Inflammatory macrophage treated with lipopolysaccharide for 1 hour (primary cell): ENCODE measurements at regions not wholly inside any gene's neighbourhood (a gene's known extent, or its start where the extent isn't known, plus 50 kb on each side); places are given as distances from the start of the nearest gene placed in this dataset.
"Not testable (repeated sequence)": the region's sequence is repeated elsewhere in the genome, so short reads cannot be mapped to it uniquely, and the experiment has no call there.

Experiments
- DNase-seq, 2 donors: peaks; one replicate each; pipeline ENCODE4 v3.0.0-alpha.2; 2020 to 2022

GRCh38 chr10:42988517-42989395 is 88.1 kb upstream of the RET start:
- DNase-seq, result peak; percentile 77 to 79

GRCh38 chr10:42989481-42989921 is 87.4 kb upstream of the RET start:
- no peak for DNase-seq

DNA sequence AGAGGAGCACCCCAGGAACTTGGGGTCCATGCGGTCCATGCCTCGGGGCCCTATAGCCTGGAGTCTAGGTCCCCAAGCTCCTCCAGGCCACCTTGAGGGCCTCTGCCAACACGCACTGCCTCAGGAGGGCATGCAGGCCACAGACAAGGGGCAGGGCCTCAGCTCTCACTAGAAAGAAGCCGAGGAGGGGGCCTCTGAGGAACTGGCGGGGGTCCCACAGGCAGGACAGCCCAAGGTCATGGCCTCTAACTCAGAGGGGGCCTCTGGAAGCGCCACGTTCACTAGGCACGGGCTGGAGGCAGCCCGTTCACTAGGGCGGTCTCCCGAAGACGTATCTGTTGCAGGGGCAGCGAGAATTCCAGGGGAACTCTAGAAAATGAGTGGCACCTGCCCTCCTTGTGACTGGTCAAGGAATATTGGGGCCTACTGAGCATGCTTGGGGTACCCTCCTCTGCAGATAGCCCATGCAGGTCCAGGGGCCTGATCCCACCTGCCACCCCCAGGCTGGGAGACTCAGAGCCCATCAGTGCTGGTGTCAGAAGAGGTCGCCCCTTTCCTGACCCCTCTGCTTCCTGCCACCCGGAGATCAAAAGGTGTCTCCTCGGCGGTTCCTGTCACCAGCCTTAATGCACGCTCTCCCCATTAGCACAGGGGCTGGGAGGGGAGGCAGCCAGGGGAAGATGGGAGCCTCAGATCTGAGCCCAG is 86.7 kb upstream of the RET start:
- DNase-seq, result no peak

DNA sequence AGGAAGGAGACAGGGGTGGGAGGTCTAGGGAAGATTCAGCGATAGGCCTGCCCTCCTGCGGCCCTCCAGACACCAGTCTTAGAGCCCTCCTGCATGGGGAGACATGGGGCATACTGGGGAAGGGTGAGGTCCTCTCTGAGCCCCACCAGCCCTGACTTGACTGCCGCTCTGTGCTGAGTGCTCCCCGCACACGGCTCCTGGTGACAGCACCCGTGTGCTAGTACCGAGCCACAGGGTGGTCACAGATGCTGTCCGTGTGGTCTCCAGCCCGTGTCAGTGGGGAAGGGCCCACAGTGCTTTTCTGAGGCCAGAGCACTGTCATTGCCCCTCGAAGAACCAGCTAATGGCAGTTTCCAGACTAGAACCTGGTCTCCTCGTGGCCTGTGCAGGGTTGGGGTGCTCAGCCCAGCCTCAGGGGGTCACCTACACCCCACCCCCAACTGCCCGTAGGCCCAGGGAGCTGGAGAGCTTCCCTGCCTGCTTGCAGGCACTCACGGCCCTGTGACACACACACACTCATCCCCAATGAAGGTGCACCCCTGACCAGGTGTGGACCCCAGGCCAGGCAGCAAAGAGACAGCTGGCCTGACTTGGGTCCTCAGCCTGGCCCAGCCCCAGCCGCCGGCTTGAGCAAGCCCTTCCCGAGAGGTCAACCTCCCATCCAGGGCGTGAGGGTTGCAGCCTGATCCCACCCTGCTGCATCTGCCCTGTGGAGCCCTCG is 86.0 kb upstream of the RET start:
- no peak for DNase-seq

DNA sequence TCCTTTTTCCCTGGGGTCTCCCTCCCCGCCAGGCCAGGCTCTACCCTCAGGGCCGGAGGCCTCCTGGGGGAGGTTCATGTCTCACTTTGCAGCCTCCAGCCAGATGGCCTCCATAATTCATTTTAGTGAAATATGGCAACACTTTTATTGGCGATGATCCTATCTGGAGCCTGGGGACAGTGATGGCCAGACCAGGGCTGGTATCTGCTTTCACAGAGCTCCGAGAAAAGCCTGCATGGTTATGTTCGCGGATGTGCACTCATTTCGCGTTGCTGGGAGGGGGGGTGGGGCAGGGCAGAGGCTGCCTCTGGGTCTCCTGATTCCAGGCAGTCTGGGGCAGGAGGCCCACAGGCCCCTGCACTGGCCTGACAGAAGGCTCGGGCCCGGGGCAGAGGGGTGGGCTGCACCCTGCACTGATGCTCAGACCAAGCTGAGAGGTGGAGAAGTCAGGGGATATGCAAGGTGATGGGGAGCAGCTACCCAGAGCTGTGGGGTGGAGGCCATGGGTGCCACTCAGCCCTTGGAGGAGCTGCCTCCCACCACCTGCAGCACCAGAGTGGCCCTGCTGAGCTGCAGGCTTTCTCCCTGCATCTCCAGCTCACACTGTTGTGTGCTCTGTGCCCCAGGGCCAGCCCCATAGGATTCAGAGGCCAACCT is 85.3 kb upstream of the RET start:
- DNase-seq, result no peak

DNA sequence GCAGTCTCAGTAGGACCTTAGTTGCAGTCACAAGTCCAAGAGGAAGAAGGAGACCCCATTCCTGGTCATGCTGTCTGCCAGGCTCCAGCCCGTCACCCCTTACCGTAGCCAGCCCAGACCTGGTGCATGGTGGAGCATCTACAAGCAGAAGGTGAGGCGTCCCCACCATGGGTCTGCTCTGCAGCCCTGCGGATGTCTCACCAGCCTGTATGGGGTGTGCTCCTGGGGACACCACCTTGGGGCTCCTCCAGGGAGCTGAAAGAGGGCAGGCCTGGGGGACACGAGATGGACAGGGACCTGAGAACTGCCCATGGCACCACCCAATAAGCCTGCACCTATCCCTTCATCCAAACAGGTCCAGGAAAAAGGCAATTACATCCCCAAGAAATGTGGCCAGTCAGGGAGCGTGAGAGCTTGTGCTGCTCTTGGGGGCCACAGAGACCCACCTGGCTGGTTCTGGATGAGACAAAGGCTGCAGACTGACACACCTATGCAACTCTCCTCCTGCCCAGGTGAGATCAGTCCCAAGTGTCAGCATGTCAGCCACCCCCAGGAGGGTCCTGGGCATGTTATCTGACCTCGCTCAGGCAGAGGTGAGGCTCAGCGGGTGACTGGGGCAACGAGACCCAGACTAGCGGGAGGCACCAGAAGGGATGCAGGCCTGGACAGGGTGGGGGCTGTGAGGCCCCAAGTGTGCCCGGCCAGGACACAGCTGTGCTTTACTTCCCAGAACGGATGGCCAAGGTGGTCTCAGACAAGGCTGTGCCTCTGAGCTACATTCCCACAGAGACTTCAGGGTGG is 84.5 kb upstream of the RET start:
- no peak for DNase-seq

GRCh38 chr10:42992957-42993390 is 83.9 kb upstream of the RET start:
- no peak for DNase-seq

GRCh38 chr10:42994909-42995308 is 82.0 kb upstream of the RET start:
- DNase-seq, result not testable (repeated sequence)

DNA sequence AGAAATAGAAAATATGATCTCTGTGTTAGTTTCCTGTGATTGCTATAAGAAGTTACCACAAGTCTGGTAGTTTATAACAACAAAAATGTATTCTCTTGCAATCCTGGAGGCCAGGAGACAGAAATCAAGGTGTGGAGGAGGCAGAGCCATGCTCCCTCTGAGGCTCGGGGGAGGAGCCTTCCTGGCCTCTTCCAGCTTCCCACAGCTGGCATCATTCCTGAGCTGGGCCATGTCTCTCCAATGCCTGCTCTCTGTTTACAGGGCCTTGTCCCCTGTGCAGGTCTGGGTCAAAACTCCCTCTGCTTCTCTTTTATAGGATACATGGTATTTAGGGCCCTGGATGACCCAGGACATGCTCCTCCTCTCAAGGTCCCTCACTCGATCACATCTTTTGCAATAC is 81.3 kb upstream of the RET start:
- DNase-seq, result no peak

DNA sequence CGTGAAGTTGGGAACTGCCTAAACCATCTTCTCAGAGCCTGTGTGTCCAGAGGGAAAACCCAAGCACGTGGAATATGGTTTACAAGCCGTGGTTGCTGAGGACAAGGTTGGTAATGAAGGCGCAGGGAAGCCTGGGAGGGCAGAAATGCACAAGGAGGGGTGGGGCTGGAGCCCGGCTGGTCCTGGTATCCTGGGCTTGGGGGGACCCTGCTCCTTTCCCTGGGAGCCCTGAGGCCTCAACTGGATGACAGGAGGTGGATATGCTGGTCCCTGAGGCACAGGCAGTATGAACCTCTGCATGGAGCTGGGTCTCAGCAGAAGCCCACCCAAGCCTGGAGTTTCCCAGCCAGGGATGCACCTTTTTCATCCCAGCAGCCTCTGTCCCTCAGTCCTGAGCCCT is 80.3 kb upstream of the RET start:
- no peak for DNase-seq

DNA sequence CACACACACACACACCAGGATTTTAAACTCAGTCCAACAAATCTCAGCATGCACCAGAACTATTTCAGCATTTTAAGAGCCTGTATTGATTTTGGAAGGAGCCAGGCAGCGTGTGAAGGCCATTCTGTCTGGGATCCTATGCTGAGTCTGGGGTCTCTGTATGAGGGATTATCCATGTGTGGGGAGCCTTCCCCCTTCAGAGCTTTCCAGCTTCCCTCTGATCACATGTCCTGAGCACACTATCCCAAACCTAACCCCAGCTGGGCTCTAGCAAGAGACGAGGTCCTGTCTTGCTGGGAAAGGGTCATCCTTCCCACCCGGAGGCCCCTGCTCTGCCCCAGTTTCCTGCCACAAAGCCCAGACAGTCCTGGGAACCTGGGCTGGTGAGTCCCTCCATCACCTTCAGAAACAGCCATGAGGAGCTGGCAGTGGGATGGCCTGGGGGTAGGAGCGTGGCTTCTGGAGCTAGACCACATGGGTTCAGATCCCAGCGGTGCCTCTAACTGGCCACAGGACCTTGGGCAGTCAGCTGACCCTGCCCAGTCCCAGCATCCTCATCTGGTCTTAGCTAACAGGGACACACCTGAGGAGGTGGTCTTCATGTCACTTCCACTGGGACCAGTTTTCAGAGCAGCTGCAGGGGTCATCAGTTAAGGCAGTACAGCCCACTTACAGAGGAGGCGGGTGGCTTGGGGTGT is 79.6 kb upstream of the RET start:
- no peak for DNase-seq

DNA sequence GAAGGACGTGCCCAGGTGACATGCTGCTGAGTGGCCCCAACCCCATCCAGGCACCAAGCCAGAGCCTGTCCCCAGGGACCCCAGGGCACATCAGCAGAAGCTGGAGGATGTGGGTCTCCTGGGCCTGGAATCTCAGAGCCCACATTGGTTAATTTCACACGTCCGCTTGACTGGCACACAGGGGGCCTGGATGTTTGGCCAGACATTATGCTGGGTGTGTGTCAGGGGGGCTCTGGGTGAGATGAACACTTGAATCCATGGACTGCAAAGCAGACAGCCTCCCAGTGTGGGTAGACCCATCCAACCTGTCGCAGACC is 79.1 kb upstream of the RET start:
- DNase-seq, result no peak

DNA sequence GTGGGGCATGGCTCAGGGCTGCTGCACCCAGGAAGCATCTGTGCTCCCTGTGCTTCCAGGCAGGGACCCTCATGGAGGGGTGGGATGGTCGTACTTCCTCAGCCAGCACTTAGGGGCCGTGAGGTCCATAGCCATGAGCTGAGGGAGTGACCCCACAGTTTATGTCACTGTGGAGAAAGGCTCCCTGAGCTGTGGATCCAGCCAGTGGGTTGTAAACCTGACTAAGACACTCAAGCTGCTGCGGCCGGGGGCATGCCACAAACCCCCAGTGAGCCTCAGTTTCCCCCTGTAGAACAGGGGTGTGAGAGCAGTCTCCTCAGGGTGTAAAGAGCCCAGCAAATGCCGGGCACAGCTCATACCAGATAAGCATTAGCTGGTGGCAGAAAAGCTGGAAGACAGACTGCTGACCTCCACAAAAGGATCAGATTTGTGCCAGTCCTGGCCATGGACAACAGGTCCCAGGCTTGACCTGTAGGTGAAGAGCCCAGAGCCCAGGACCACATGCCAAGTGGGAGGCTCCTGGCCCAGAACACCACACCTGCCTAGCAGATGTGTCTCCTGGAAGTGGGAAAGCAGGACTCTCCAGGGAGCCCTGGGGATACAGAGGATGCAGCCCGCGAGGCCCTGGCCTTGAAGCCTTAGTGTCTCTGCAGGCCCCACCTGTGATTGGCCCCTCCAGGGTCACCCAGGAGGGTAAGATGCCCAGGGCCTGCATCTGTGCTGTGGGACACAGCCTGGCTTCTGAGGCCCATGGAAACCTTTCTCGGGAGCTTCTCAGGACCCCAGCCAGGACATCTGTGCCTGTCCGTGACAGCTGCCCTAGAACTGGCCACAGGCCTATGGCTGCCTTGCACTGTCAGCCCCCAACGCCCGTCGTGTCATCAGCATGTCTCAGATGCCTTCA is 78.1 kb upstream of the RET start:
- DNase-seq, result no peak

DNA sequence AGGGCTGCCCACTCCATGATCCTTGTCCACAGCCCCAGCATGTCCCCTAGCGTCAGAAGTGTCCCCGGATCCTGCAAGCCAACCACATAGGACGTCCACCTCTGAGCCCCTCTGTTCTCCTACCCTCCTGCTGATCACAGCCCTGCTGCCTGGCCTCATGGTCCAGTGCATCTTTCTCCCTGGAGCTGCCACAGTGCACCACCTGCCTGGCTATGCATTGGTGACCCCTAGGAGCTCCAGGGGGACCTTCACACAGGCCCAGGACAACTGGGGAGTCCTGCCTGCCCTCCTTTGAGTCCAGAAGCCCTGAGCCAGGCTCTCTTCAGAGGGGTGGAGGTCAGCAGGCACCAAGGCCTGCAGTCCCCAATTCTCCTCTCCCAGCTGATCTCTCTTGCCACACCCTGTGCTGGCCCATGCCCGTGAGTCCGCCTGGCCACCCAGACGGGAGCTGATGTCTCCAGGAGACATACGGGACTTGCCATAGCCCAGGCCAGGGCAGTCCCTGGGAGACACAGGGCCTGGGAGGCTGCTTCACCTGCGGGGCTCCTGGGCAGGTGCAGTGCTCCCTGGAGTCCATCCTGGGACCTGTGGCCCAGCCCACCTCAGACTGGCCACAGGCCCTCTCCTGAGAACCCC is 77.4 kb upstream of the RET start:
- DNase-seq, result no peak

DNA sequence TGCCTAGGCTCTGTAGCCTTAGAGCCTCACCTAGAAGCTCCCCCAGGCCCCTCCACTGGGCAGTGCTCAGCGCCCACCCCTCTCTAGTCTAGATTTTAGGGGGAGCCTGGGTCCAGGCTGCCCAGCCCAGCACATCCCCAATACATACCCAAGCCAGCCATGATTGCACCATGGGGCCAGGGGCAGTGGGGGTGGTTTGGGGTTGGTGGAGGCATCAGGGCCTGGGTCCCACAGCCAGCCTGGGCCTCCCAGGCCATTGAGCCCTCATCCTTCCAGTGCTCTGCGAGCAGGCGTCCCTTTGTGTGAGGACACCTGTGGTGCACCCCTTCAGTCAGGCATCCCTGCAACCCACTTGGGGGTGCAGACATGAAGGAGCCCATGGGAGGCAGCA is 76.9 kb upstream of the RET start:
- no peak for DNase-seq

DNA sequence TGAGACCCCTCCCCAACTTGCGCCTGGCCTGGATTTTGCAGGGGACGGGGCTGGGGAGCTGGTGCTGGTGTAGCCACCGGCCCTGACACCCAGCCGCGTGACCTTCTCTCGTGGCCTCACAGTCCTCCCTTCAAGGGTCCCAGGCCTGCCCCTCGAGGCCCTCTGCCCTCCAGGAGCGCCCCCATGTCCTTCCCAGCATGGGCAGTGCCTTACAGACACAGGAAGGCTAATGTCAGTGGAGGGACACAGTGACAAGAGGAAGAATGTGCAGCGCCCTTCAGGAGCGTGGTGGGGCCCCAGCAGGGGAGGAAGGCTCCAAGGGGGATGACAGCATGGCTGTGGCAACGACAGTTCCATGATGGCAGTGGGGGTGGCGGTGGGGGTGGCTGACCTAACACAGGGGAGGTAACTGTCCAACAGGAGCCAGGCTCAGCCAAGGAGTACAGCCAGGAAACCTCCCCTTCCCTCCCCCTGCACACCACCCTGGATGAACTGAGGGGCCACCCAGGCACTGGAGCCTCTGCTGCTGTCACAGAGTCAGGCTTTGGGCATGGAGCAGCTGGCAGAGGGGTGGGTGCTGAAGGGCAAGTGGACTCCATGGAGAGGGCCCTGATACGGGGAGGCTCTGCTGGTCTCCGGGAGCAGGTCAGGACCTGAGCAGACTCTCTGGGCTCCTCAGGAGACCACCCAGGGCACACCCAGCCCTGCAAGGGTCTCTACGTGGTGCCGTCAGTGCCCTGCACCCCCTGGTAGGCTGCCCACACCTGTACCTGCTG is 76.0 kb upstream of the RET start:
- no peak for DNase-seq

GRCh38 chr10:43001427-43001795 is 75.5 kb upstream of the RET start:
- no peak for DNase-seq

- DNase-seq, result no peak
These were observed 74.3 kb upstream of the RET start for GRCh38 chr10:43002596-43002995.

DNA sequence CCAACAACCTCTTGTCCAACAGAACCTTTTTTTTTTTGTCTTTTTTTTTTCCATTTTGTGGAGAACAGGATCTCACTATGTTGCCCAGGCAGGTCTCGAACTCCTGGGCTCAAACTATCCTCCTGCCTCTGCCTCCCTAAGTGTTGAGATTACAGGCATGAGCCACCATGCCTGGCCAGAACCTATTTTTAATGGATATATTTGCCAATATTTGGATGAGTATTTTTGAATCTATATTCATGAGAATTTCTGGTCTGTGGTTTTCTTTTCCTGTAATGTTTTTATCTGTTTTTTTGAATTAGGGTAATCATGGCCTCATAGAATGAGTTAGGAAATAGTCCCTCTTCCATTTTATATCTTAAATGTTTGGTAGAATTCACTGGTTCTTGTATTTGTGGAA is 70.4 kb upstream of the RET start:
- DNase-seq, result no peak
